Natural killer cell (primary cell): ENCODE measurements at regions not wholly inside any gene's neighbourhood (a gene's known extent, or its start where the extent isn't known, plus 50 kb on each side); places are given as distances from the start of the nearest gene placed in this dataset.

Experiments
- ATAC-seq, 3 donors: fragments of 150-1000 bp in 2 of 3; fragments of 200-7000 bp in 1 of 3; cut with Tn5 transposase; 1 replicate in 1 of 3; 2 replicates in 2 of 3; pipeline ENCODE4 v1.10.0; 2021; ENCODE audit warnings: mild to moderate bottlenecking in 2 of 3, moderate library complexity in 2 of 3
- DNase-seq, 2 donors: peaks; one replicate each; pipeline versions ENCODE4 v3.0.0 to v3.0.0-alpha.2; 2013 to 2021; ENCODE audit warnings: mixed read lengths in 1 of 2
- H3K27ac ChIP-seq: one replicate; pipeline ENCODE4 v1.5.1; 2013; ENCODE audit warnings: mild to moderate bottlenecking, low read length
- H3K27me3 ChIP-seq: one replicate; pipeline ENCODE4 v1.6.1; 2013; ENCODE audit warnings: low read length; ENCODE audit not compliant: control insufficient read depth, insufficient read depth
- H3K36me3 ChIP-seq: one replicate; pipeline ENCODE4 v1.6.1; 2013; ENCODE audit warnings: low read length; ENCODE audit not compliant: control insufficient read depth, insufficient read depth
- H3K4me1 ChIP-seq: one replicate; pipeline ENCODE4 v1.6.1; 2013; ENCODE audit warnings: low read length; ENCODE audit not compliant: control insufficient read depth, insufficient read depth
- H3K4me3 ChIP-seq: one replicate; pipeline ENCODE4 v1.5.1; 2013; ENCODE audit warnings: low read length
- H3K9me3 ChIP-seq: one replicate; pipeline ENCODE4 v1.6.1; 2013; ENCODE audit warnings: low read length; ENCODE audit not compliant: control insufficient read depth, insufficient read depth
- H3K27ac Mint-ChIP-seq, 2 donors: one replicate each; pipeline ENCODE4 v1.8.0; 2022; ENCODE audit warnings: mild to moderate bottlenecking in 2 of 2, mixed read lengths in 2 of 2, moderate library complexity in 1 of 2
- H3K27me3 Mint-ChIP-seq, 2 donors: one replicate each; pipeline ENCODE4 v1.8.0; 2022; ENCODE audit warnings: low read depth in 2 of 2, mixed read lengths in 2 of 2
- H3K36me3 Mint-ChIP-seq: one replicate; pipeline ENCODE4 v1.8.0; 2022; ENCODE audit warnings: mixed read lengths
- H3K4me1 Mint-ChIP-seq, 2 donors: one replicate each; pipeline ENCODE4 v1.8.0; 2022; ENCODE audit warnings: mixed read lengths in 2 of 2
- H3K4me3 Mint-ChIP-seq: one replicate; pipeline ENCODE4 v1.8.0; 2022; ENCODE audit warnings: mild to moderate bottlenecking, moderate library complexity, mixed read lengths
- H3K9me3 Mint-ChIP-seq, 2 donors: one replicate each; pipeline ENCODE4 v1.8.0; 2022; ENCODE audit warnings: mixed read lengths in 2 of 2
- CTCF ChIP-seq: fragments of 200-600 bp; IDR thresholded peaks from one replicate; pipeline ENCODE4 v1.8.0; 2022; ENCODE audit warnings: antibody characterized with exemption
- WGBS: methylation state at CpG from one replicate; pipeline ENCODE4 v1.1.7; 2013; ENCODE audit warnings: missing lambda C conversion rate; ENCODE audit not compliant: insufficient coverage; 5-methylcytosine and 5-hydroxymethylcytosine counted together
- intact Hi-C: fragments of 100-400 bp; cut with micrococcal nuclease; formaldehyde crosslinking; loops from one replicate; pipeline ENCODE4 v1.14.2; 2022

- no peak for ATAC-seq
- peaks cover 8% of the 10 kb centered on the region for H3K36me3 Mint-ChIP-seq
- no peaks in the 10 kb centered on the region for H3K4me1 Mint-ChIP-seq
- H3K27me3 Mint-ChIP-seq: no peaks in the 10 kb centered on the region
- H3K27me3 ChIP-seq: no peaks in the 10 kb centered on the region
- H3K27ac ChIP-seq: no peak overlapping the region
- no peak overlapping the region for H3K4me3 ChIP-seq
- peaks cover 4 to 6% of the 10 kb centered on the region in 2 donors for H3K9me3 Mint-ChIP-seq
- intact Hi-C loops: no loop called here
- H3K9me3 ChIP-seq: no peaks in the 10 kb centered on the region
- WGBS: 42% methylated on average over 2 of the region's 2 CpGs
- no peaks in the 10 kb centered on the region for H3K4me1 ChIP-seq
- TF ChIP-seq CTCF: no peak
- no peak overlapping the region for H3K4me3 Mint-ChIP-seq
- H3K36me3 ChIP-seq: no peaks in the 10 kb centered on the region
- H3K27ac Mint-ChIP-seq: no peak overlapping the region
- DNase-seq: no peak
Measured at GRCh38 chr6:96304997-96305396, 216.6 kb upstream of the UFL1 start.

GRCh38 chr6:96330884-96331283, 190.7 kb upstream of the UFL1 start:
- intact Hi-C loops: no loop called here
- Mint-ChIP-seq H3K27ac (no peak overlapping the region), H3K27me3 (no peaks in the 10 kb centered on the region), H3K36me3 (no peaks in the 10 kb centered on the region), H3K4me1 (no peaks in the 10 kb centered on the region), H3K4me3 (no peak overlapping the region), H3K9me3 (peaks cover 2% of the 10 kb centered on the region in 2 donors)
- no peak overlapping the region for H3K27ac ChIP-seq
- H3K9me3 ChIP-seq: no peaks in the 10 kb centered on the region
- TF ChIP-seq CTCF: no peak
- DNase-seq (no peak), ATAC-seq (no peak)
- H3K4me1 ChIP-seq: no peaks in the 10 kb centered on the region
- no peaks in the 10 kb centered on the region for H3K27me3 ChIP-seq
- WGBS: no CpG with 5 or more reads among the region's 1 CpG
- H3K36me3 ChIP-seq: no peaks in the 10 kb centered on the region
- H3K4me3 ChIP-seq: no peak overlapping the region

- Mint-ChIP-seq H3K27me3 (no peaks in the 10 kb centered on the region), H3K4me1 (no peaks in the 10 kb centered on the region), H3K4me3 (no peak overlapping the region), H3K9me3 (peaks cover 9 to 13% of the 10 kb centered on the region in 2 donors), H3K36me3 (no peaks in the 10 kb centered on the region), H3K27ac (no peak overlapping the region)
- no peak overlapping the region for H3K4me3 ChIP-seq
- no peaks in the 10 kb centered on the region for H3K36me3 ChIP-seq
- TF ChIP-seq CTCF: no peak
- no peak overlapping the region for H3K27ac ChIP-seq
- intact Hi-C loops: no loop called here
- H3K9me3 ChIP-seq: peaks cover 6% of the 10 kb centered on the region
- 84% methylated on average over 4 of the region's 4 CpGs for WGBS
- H3K4me1 ChIP-seq: no peaks in the 10 kb centered on the region
- H3K27me3 ChIP-seq: no peaks in the 10 kb centered on the region
- DNase-seq: no peak
- ATAC-seq: no peak
Measured at GRCh38 chr6:96340164-96340563, 181.4 kb upstream of the UFL1 start.

GRCh38 chr6:96345501-96345900, 176.1 kb upstream of the UFL1 start:
- no peaks in the 10 kb centered on the region for H3K4me1 ChIP-seq
- Mint-ChIP-seq H3K4me3 (no peak overlapping the region), H3K4me1 (no peaks in the 10 kb centered on the region), H3K9me3 (peaks cover 9 to 11% of the 10 kb centered on the region in 2 donors), H3K27ac (no peak overlapping the region), H3K36me3 (no peaks in the 10 kb centered on the region), H3K27me3 (no peaks in the 10 kb centered on the region)
- no peaks in the 10 kb centered on the region for H3K36me3 ChIP-seq
- no peak for ATAC-seq
- no peak for TF ChIP-seq CTCF
- H3K27me3 ChIP-seq: no peaks in the 10 kb centered on the region
- no CpG with 5 or more reads among the region's 3 CpGs for WGBS
- no peak overlapping the region for H3K4me3 ChIP-seq
- peaks cover 6% of the 10 kb centered on the region for H3K9me3 ChIP-seq
- intact Hi-C loops: no loop called here
- no peak overlapping the region for H3K27ac ChIP-seq
- no peak for DNase-seq
